ENCODE measurements at regions not wholly inside any gene's neighbourhood (a gene's known extent, or its start where the extent isn't known, plus 50 kb on each side); places are given as distances from the start of the nearest gene placed in this dataset.

GRCh38 chr3:17969985-17970568 lies 227.6 kb upstream of the TBC1D5 start:
- TF ChIP-seq CTCF (IDR thresholded peaks at IDR 0.05; ENCODE audit: insufficient read depth, low read length, poor library complexity, severe bottlenecking) (no peak), EZH2phosphoT487 (conservative IDR thresholded peaks at IDR 0.05; ENCODE audit: low read length) (no peak)

Data from SU-DHL-6 (cell line).